NOMO-1 (cell line): ENCODE measurements at regions not wholly inside any gene's neighbourhood (a gene's known extent, or its start where the extent isn't known, plus 50 kb on each side); places are given as distances from the start of the nearest gene placed in this dataset.
"Not testable (repeated sequence)": the region's sequence is repeated elsewhere in the genome, so short reads cannot be mapped to it uniquely, and the experiment has no call there.

Experiments
- DNase-seq, 2 experiments: peaks; one replicate each; lab custom pipeline; 2025; ENCODE audit not compliant: unreplicated experiment in 2 of 2; lab: John Stamatoyannopoulos, UW

GRCh38 chr7:55299273-55299967 lies 65.7 kb upstream of the LANCL2 start:
- DNase-seq = no peak

DNA sequence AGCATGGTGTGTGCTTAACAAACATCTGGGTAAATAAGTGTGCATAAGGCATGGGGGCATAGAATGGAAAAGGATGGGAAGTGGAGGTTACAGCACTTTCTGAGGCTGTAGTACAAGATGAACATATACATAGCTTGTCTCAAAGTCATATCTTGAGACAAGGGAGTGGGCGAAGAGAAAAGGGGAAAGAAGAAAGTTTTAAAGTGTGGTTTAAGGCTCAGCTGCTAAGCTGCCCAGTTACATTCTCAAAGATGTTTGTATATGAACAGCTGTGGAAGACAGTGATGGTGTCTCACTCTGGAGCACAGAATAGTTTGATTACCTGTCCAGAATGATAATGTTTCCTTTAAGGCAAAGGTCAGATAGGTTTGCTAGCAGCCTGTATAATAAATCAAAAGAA lies 61.9 kb upstream of the LANCL2 start:
- no peak for DNase-seq

DNA sequence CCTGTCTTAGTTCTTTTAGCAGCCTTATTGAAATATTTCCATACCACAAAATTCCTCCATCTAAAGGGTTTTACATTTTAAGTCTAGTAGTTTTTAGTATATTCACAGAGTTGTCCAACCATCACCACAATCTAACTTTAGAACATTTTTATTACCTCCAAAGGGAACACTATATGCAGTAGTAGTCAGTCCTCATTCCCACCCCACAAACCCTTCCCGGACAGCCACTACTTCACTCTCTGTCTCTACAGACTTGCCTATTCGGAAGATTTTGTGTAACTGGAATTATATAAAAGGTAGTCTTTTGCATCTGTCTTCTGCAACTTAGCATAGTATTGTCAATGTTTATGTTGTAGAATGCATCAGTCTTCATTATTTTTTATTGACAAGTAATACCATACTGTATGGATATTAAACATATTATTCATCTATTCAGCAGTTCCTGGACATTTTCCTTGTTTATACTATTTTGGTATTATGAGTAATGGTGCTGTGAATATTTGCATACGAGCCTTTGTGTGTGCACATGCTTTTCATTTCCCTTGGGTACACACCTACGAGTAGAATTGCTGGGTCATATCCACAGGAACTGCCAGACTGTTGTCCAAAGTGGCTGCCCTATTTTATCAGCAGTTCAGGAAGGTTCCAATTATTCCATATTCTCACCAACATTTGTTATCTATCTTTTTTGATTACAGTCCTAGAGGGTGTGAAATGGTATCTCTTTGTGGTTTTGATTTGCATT lies 60.9 kb upstream of the LANCL2 start:
- DNase-seq = no peak

- no peak for DNase-seq
Observed at GRCh38 chr7:55305135-55305534, 60.0 kb upstream of the LANCL2 start.

DNA sequence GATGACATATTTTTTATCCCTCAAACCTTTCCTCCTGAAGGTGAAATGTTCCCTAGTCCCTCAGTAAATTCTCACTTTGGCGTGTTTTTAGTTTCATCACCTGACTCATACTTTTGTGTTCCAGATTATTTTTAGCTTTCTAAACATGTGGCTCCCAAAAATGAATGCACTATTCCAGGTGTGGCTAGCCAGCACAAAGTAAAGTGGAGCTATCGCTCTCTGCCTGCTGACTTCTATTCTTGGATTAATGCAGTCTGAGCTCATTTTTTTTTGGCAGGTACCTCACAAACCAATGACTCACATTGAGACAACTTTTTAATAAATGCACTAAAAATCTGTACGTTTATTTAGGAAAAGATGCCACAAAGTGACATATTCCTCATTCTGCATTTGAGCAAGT lies 58.8 kb upstream of the LANCL2 start:
- DNase-seq = no peak

GRCh38 chr7:55307123-55307916 lies 57.8 kb upstream of the LANCL2 start:
- no peak for DNase-seq

GRCh38 chr7:55308186-55308929 lies 56.8 kb upstream of the LANCL2 start:
- DNase-seq = no peak

GRCh38 chr7:55309040-55309991 lies 55.8 kb upstream of the LANCL2 start:
- peak; percentile 27 to 28 for DNase-seq

DNA sequence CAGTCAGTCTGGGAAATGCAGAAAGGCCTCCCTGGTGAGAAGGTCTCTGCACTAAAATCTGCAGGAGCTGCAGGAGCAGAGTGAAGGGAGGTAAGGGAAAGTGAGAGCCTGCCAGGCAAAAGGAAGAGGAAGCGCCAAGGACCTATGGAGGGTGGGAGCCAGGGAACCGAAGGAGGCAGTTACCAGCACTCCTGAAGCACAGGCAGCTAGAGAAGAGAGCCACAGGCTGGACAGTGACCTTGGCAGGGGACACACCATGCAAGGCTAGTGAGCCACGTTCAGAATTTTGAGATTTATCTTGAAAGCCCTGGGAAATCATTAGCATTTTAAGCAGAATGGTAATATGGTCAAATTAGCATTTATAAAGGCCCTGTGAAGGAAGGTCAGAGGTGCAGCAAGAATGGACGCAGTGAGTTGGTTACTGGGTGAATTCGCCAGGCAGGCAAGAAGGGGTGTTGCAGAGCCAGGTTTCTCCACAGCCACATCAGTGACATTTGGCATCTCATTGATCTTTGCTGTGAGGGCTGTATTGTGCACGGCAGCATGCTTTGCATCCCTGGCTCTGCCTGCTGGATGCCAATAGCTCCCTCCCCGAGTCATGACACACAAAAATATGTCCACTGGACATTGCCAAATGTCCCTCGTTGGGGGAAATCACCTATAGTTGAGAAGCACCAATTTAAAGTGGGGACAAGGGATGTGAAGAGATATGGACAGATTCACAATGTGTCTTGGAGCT lies 54.7 kb upstream of the LANCL2 start:
- no peak for DNase-seq

- not testable (repeated sequence) for DNase-seq
Observed at GRCh38 chr7:55311892-55312291, 53.2 kb upstream of the LANCL2 start.

DNA sequence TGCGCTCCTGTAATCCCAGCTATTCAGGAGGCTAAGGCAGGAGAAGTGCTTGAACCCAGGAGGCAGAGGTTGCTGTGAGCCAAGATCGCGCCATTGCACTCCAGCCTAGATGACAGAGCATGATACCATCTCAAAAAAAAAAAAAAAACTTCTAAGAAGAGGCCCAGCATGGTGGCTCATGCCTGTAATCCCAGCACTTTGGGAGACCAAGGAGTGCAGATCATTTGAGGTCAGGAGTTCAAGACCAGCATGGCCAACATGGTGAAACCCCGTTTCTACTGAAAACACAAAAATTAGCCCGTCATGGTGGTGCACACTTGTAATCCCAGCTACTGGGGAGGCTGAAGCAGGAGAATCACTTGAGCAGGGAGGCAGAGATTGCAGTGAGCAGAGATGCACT lies 51.5 kb upstream of the LANCL2 start:
- not testable (repeated sequence) for DNase-seq

GRCh38 chr7:55314967-55315366 lies 50.2 kb upstream of the LANCL2 start:
- DNase-seq = no peak
